ENCODE measurements at regions not wholly inside any gene's neighbourhood (a gene's known extent, or its start where the extent isn't known, plus 50 kb on each side); places are given as distances from the start of the nearest gene placed in this dataset.

DNA sequence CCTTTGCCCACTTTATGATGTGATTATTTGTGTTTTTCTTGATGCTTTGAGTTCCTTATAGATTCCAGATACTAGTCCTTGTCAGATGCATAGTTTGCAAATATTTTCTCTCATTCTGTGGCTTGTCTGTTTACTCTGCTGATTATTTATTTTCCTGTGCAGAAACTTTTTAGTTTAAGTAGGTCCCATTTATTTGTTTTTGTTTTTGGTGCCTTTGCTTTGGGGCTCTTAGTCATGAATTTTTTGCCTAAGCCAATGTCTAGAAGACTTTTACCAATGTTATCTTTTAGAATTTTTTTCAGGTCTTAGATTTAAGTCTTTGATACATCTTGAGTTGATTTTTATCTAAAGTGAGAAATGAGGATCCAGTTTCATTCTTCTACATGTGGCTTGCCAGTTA, 667.3 kb downstream of the SLC16A7 start:
- in situ Hi-C loops (cut with MboI; ENCODE audit: low pct_unique_long_range_greater_than_20kb, low sequenced_read_pairs, unreplicated experiment): no loop called here
- DNase-seq (ENCODE audit: low spot score): no peak
- TF ChIP-seq, protein P1, sequence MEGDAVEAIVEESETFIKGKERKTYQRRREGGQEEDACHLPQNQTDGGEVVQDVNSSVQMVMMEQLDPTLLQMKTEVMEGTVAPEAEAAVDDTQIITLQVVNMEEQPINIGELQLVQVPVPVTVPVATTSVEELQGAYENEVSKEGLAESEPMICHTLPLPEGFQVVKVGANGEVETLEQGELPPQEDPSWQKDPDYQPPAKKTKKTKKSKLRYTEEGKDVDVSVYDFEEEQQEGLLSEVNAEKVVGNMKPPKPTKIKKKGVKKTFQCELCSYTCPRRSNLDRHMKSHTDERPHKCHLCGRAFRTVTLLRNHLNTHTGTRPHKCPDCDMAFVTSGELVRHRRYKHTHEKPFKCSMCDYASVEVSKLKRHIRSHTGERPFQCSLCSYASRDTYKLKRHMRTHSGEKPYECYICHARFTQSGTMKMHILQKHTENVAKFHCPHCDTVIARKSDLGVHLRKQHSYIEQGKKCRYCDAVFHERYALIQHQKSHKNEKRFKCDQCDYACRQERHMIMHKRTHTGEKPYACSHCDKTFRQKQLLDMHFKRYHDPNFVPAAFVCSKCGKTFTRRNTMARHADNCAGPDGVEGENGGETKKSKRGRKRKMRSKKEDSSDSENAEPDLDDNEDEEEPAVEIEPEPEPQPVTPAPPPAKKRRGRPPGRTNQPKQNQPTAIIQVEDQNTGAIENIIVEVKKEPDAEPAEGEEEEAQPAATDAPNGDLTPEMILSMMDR (IDR thresholded peaks at IDR 0.05; ENCODE audit: extremely low read depth, insufficient read depth, missing control alignments): no peak

DNA sequence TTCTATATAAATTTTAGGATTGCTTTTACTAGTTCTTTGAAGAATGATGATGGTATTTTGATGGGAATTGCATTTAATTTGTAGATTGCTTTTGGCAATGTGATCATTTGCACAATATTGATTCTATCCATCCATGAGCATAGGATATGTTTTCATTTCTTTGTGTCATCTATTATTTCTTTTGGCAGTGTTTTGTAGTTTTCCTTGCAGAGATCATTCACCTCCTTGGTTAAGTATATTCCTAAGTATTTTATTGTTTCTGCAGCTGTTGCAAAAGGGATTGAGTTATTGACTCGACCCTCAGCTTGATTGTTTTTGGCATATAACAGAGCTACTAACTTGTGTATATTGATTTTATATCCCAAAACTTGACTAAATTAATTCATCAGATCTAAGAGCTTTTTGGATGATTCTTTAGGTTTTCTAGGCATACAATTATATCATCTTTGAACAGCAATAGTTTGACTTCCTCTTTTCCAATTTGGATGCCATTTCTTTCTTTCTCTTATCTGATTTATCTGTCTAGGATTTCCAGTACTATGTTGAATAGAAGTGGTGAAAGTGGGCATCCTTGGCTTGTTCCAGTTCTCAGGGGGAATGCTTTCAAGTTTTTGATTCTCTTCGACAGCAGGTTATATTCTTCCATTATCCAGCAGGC, 668.1 kb downstream of the SLC16A7 start:
- DNase-seq (ENCODE audit: low spot score): no peak
- in situ Hi-C loops (cut with MboI; ENCODE audit: low pct_unique_long_range_greater_than_20kb, low sequenced_read_pairs, unreplicated experiment): no loop called here
- TF ChIP-seq, protein P1 (IDR thresholded peaks at IDR 0.05; ENCODE audit: extremely low read depth, insufficient read depth, missing control alignments): no peak

DNA sequence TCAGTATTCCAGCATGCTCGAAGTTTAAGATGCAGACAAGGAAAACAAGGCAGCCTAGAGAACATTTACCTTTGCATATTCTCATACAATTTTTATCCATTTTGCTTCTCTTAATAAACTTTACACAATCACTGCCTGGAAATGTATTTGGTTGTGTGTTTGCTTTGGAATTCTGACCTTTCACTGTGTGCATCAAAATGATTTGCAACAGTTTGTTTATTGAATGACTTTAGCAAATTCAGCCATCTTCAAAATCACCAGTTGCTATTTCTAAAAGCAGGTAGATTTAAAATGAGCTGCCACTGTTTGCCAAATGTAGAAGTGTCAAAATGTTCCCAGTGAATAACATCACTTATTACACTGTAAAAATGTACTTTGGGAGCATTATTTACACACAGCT, 669.9 kb downstream of the SLC16A7 start:
- in situ Hi-C loops (cut with MboI; ENCODE audit: low pct_unique_long_range_greater_than_20kb, low sequenced_read_pairs, unreplicated experiment): no loop called here
- no peak for DNase-seq (ENCODE audit: low spot score)
- TF ChIP-seq, protein P1 (IDR thresholded peaks at IDR 0.05; ENCODE audit: extremely low read depth, insufficient read depth, missing control alignments): no peak

DNA sequence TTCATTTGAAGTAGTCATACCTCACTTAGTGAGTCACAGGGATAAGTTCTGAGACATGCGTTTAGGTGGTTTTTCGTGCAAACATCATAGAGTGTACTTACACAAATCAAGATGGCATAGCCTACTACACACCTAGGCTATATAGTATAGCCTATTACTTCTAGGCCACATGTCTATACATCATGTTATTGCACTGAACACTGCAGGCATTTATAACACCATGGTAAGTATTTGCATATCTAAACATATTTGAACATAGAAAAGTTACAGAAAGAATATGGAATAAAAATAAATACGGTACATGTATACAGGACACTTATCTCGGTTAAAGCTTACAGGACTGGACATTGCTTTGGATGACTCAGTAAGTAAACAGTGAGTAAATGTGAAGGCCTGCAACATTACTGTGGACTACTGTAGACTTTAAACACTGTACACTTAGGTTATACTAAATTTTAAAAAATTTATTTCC, 670.6 kb downstream of the SLC16A7 start:
- TF ChIP-seq, protein P1 (IDR thresholded peaks at IDR 0.05; ENCODE audit: extremely low read depth, insufficient read depth, missing control alignments): no peak
- in situ Hi-C loops (cut with MboI; ENCODE audit: low pct_unique_long_range_greater_than_20kb, low sequenced_read_pairs, unreplicated experiment): no loop called here
- no peak for DNase-seq (ENCODE audit: low spot score)

DNA sequence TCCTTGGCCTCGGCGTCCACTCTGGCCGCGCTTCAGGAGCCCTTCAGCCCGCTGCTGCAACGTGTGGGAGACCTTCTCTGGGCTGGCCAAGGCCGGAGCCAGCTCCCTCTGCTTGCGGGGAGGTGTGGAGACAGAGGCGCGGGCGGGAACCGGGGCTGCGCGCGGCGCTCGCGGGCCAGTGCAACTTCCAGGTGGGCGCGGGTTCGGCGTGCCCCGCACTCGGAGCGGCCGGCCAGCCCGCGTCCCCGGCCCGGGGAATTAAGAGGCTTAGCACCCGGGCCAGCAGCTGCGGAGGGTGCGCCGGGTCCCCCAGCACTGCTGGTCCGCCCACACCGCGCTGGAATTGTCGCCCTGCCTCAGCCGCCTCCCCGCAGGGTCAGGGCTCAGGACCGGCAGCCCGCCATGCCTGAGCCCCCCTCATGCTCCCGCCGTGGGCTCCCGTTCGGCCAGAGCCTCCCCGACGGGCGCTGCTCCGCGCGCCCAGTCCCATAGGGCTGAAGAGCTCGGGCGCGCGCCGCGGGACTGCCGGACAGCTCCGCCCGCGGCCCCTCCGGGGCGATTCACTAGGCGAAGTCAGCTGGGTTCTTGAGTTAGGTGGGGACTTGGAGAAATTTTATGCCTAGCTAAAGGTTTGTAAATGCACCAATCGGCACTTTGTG, 673.9 kb downstream of the SLC16A7 start:
- DNase-seq (ENCODE audit: low spot score): no peak
- in situ Hi-C loops (cut with MboI; ENCODE audit: low pct_unique_long_range_greater_than_20kb, low sequenced_read_pairs, unreplicated experiment): no loop called here
- TF ChIP-seq, protein P1 (IDR thresholded peaks at IDR 0.05; ENCODE audit: extremely low read depth, insufficient read depth, missing control alignments): no peak

DNA sequence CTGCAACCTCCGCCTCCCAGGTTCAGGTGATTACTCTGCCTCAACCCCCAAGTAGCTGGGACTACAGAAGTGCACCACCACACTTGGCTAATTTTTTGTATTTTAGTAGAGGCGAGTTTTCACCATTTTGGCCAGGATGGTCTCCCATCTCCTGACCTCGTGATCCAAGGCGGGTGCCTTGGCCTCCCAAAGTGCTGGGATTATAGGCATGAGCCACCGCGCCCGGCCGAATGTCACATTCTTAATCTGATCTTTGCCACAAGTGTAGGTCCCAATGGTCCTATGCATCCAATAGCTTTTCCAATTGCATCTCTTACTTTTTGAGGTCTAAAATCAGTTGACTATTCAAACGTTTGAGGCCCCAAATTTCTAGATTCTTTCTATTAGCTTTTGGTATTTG, 676.0 kb downstream of the SLC16A7 start:
- in situ Hi-C loops (cut with MboI; ENCODE audit: low pct_unique_long_range_greater_than_20kb, low sequenced_read_pairs, unreplicated experiment): no loop called here
- TF ChIP-seq, protein P1 (IDR thresholded peaks at IDR 0.05; ENCODE audit: extremely low read depth, insufficient read depth, missing control alignments): no peak
- DNase-seq (ENCODE audit: low spot score): no peak
